Daoy (cell line): ENCODE measurements at regions not wholly inside any gene's neighbourhood (a gene's known extent, or its start where the extent isn't known, plus 50 kb on each side); places are given as distances from the start of the nearest gene placed in this dataset.
"Not testable (repeated sequence)": the region's sequence is repeated elsewhere in the genome, so short reads cannot be mapped to it uniquely, and the experiment has no call there.

ENCODE experiments used
- DNase-seq: peaks from one replicate; pipeline ENCODE4 v3.0.0-alpha.2; 2015; ENCODE audit warnings: low read depth

DNA sequence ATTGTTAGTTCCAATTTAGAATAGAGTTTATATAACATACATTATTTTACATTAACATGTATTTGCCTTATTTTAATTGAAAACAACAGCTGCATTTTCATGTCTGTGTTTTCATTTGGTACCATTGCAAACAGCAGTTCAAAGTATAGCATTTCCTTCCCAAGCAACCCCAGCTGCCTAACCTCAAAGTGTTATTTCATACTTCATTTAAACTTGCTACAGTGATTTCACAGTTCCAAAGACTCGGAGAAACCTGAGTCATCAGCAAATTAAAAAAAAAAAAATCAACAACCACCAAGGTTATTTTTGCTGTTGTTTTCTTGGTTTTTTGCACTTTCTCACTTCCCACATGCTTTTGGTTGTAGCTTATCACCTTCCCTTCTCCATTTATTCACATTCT is 236.5 kb upstream of the SPHKAP start:
- no peak for DNase-seq

- no peak for DNase-seq
Observed at GRCh38 chr2:228417526-228417925, 236.0 kb upstream of the SPHKAP start.

DNA sequence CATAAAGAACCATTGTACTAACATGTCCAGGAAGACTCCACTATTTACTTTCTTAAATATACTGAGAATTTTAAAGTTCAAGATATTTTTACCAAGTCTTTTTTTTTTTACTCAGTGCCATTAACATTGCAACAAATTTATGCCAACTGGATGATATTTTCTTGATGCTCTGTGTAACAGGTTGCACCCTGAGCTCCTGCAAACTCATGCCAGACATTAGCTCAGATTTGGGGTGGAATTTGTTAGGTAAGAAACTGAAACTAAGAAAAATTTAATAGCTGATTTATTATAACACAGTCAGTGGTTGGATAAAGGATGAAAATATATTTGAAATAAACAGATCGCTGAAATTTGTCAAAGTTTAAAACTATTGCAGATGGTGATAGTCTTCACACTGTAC is 228.6 kb upstream of the SPHKAP start:
- DNase-seq, result no peak

DNA sequence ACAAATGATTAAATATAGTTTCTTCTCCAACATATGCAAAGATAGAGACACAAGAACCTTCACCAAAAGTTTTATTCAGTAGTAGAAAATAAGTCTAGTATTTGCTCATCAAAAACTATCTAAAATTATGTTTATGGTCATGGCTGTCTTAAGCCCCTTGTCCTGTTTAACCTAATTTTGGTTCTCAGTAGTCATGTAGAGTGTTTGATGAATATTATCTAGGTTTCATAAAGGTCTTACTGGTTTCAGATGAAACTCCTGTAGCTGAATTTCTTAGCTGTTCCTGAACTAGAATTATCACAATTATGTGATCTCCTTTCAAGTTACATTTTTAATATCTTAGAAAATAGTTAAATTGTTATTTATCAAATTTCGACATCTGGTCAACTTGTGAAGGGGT is 228.0 kb upstream of the SPHKAP start:
- no peak for DNase-seq

GRCh38 chr2:228408529-228409227 is 227.2 kb upstream of the SPHKAP start:
- no peak for DNase-seq

- DNase-seq, result no peak
Observed at GRCh38 chr2:228407821-228408220, 226.3 kb upstream of the SPHKAP start.

- no peak for DNase-seq
Observed at GRCh38 chr2:228401065-228401912, 219.8 kb upstream of the SPHKAP start.

- DNase-seq, result no peak
Observed at GRCh38 chr2:228387776-228388175, 206.3 kb upstream of the SPHKAP start.

GRCh38 chr2:228378696-228379425 is 197.4 kb upstream of the SPHKAP start:
- no peak for DNase-seq

- no peak for DNase-seq
Observed at GRCh38 chr2:228378233-228378632, 196.7 kb upstream of the SPHKAP start.

DNA sequence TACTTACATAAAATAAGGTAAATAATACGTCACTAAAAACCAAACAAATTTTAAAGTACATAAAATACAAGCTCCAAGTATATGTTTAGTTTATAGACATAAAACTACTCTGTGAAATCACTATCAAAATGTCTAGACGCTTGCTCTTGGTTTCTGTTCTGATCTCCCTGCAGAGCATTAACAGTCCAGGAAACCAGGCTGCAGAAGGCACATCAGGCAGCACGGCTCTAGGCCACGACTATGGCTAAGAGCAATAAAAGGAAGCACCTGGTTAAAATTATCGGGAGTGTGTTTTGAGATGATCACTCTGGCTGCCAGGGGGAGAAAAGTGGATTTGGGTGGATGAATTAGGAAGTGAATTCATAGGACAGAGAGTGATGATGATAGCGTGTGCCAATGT is 196.0 kb upstream of the SPHKAP start:
- no peak for DNase-seq

DNA sequence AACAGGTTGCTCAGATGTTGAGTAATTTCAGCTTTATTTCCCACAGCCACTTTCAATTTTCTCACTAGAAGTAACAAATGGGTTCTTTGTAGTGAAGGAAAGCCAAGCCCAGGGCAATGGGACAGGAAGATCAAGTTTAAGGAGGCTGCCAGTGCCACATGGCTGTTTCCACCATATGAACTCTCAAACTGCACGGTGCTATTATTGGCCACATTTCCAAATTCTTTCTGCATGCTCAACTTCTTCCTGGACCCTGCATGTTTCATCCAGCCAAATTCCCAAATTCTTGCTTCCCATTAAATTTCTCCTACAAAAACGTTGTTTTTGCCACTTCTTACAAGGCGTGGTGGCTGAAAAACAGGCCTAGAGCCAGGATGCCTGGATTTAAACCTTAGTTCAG is 193.3 kb upstream of the SPHKAP start:
- no peak for DNase-seq

GRCh38 chr2:228373191-228373590 is 191.7 kb upstream of the SPHKAP start:
- DNase-seq, result no peak

- no peak for DNase-seq
Observed at GRCh38 chr2:228372212-228372611, 190.7 kb upstream of the SPHKAP start.

GRCh38 chr2:228369400-228370031 is 188.0 kb upstream of the SPHKAP start:
- no peak for DNase-seq

DNA sequence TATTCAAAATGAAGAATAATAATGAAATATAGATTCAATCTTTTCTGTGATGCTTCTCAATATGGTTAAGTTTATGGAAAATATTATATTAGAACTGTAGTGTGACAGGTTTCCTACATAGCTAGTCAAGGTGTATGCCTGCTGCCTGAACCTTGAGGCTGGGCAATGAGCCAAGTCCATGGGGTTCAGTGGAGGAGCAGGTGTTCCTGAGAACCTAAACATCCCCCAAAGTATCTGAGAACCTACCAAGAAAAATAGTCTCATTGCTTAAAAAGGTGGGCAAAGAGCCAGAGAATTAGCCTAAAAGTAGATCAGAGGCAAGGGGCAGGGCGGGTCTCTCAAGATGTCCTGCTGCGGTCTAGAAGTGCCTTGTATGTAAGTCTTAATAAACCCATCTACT is 185.9 kb upstream of the SPHKAP start:
- no peak for DNase-seq

- no peak for DNase-seq
Observed at GRCh38 chr2:228359473-228359872, 178.0 kb upstream of the SPHKAP start.

- no peak for DNase-seq
Observed at GRCh38 chr2:228355897-228356296, 174.4 kb upstream of the SPHKAP start.

- not testable (repeated sequence) for DNase-seq
Observed at GRCh38 chr2:228352980-228353379, 171.5 kb upstream of the SPHKAP start.

GRCh38 chr2:228352048-228352447 is 170.6 kb upstream of the SPHKAP start:
- no peak for DNase-seq

DNA sequence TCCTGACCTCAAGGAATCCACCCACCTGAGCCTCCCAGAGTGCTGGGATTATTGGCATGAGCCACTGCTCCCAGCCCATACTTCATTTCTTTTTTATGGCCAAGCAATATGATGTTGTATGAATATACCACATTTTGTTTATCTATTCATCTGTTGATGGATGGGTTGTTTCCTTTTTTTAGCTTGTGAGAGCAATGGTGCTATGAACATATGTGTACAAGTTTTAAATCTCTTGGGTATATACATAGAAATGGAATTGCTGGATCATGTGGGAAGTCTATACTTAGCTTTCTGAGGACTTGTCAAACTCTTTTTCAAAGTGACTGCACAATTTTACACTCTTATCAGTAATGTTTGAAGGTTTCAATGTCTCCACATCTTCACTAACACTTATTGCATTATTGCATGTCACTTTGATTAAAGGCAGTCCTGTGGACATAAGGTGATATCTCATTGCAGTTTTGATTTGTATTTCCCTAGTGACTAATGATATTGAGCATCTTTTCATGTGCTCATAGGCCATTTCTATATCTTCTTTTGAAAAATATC is 167.1 kb upstream of the SPHKAP start:
- DNase-seq, result no peak

DNA sequence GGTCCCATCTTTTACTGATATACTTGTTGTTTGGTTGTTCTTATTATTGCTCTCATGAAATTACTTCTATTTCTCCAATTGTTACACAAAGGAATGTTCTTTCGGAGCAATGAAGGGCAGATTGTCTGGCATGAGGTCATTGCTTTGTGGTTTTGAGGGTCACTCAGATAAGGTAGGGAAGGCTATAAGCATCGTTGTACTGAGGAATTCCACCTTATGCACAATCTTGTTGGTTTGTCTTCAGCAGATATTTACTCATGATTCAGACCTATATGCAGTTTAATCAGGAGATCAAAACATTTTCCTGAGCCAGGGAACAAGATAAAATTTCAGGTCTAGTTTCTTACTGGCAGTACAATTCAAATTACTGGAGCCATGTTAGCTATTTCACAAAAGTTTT is 163.0 kb upstream of the SPHKAP start:
- DNase-seq, result no peak
